Fibroblast of lung (primary cell): ENCODE measurements at regions not wholly inside any gene's neighbourhood (a gene's known extent, or its start where the extent isn't known, plus 50 kb on each side); places are given as distances from the start of the nearest gene placed in this dataset.

Experiments
- DNase-seq, 2 donors: peaks; one replicate each; pipeline versions ENCODE4 v3.0.0 to v3.0.0-alpha.2; 2010; ENCODE audit warnings: low read depth in 2 of 2
- H2AFZ ChIP-seq: 2 replicates; pipeline ENCODE4 v1.5.1; 2012; ENCODE audit warnings: low read length, control low read depth, inconsistent platforms
- H3K27ac ChIP-seq: 2 replicates; pipeline ENCODE4 v1.5.1; 2011; ENCODE audit warnings: low read length, control low read depth; ENCODE audit not compliant: insufficient read depth
- H3K27me3 ChIP-seq: 2 replicates; pipeline ENCODE4 v1.5.1; 2011; ENCODE audit warnings: mild to moderate bottlenecking, low read length; ENCODE audit not compliant: control insufficient read depth, insufficient read depth
- H3K36me3 ChIP-seq: 2 replicates; pipeline ENCODE4 v1.5.1; 2011; ENCODE audit warnings: low read length; ENCODE audit not compliant: control insufficient read depth, insufficient read depth
- H3K4me1 ChIP-seq: 2 replicates; pipeline ENCODE4 v1.5.1; 2011; ENCODE audit warnings: low read length; ENCODE audit not compliant: control insufficient read depth, insufficient read depth; ENCODE audit errors: extremely low read depth
- H3K4me2 ChIP-seq: 2 replicates; pipeline ENCODE4 v1.5.1; 2011; ENCODE audit warnings: low read length, control low read depth; ENCODE audit not compliant: insufficient read depth; ENCODE audit errors: extremely low read depth
- H3K4me3 ChIP-seq, 4 experiments: fragments of 200-600 bp in 1 of 4; sonication (generic) in 1 of 4; replicated peaks in 1 of 4; 2 replicates each; pipeline ENCODE4 v1.5.1; 2011 to 2016; ENCODE audit warnings: low read length in 4 of 4, low read depth in 3 of 4, mild to moderate bottlenecking in 3 of 4, control low read depth in 2 of 4, inconsistent platforms in 1 of 4, mixed read lengths in 1 of 4; ENCODE audit not compliant: insufficient read depth in 1 of 4; ENCODE audit errors: control extremely low read depth in 1 of 4
- H3K79me2 ChIP-seq: 2 replicates; pipeline ENCODE4 v1.5.1; 2012; ENCODE audit warnings: mild to moderate bottlenecking, low read length, inconsistent platforms; ENCODE audit not compliant: control insufficient read depth, insufficient read depth
- H3K9ac ChIP-seq: 2 replicates; pipeline ENCODE4 v1.5.1; 2011; ENCODE audit warnings: mild to moderate bottlenecking, low read length, control low read depth; ENCODE audit not compliant: insufficient read depth
- H3K9me3 ChIP-seq: 2 replicates; pipeline ENCODE4 v1.5.1; 2012; ENCODE audit warnings: low read depth, low read length; ENCODE audit not compliant: control insufficient read depth, insufficient read depth
- H4K20me1 ChIP-seq: 2 replicates; pipeline ENCODE4 v1.5.1; 2011; ENCODE audit warnings: low read length; ENCODE audit not compliant: control insufficient read depth, insufficient read depth; ENCODE audit errors: extremely low read depth
- CTCF ChIP-seq, 2 donors: IDR thresholded peaks in 1 of 2; conservative IDR thresholded peaks in 1 of 2; 1 replicate in 1 of 2; 2 replicates in 1 of 2; pipeline ENCODE4 v1.5.1; 2011 to 2012; ENCODE audit warnings: low read length in 2 of 2, control low read depth in 1 of 2, inconsistent platforms in 1 of 2, low read depth in 1 of 2, mild to moderate bottlenecking in 1 of 2
- EZH2 ChIP-seq: IDR thresholded peaks from 2 replicates; pipeline ENCODE4 v1.5.1; 2012; ENCODE audit warnings: low read length, control low read depth, mild to moderate bottlenecking; ENCODE audit errors: missing control alignments

GRCh38 chr5:2212481-2212880 is 329.8 kb upstream of the IRX4 start:
- Histone ChIP-seq H4K20me1 (no peaks in the 10 kb centered on the region), H3K9ac (no peak overlapping the region), H3K27ac (no peak overlapping the region), H3K4me1 (no peaks in the 10 kb centered on the region), H3K27me3 (no peaks in the 10 kb centered on the region), H3K36me3 (no peaks in the 10 kb centered on the region), H3K79me2 (no peaks in the 10 kb centered on the region), H3K4me3 (no peak overlapping the region), H3K4me2 (no peak overlapping the region), H3K9me3 (no peaks in the 10 kb centered on the region), H2AFZ (no peak overlapping the region)
- no peak for DNase-seq
- TF ChIP-seq EZH2 (no peak), CTCF (conservative IDR thresholded peaks at IDR 0.05 in 1 of 2, IDR thresholded peaks at IDR 0.05 in 1 of 2; ENCODE audit: low read depth in 1 of 2, low read length in 2 of 2) (no peak)

GRCh38 chr5:2208239-2208544 is 325.5 kb upstream of the IRX4 start:
- H3K36me3 ChIP-seq, result no peaks in the 10 kb centered on the region
- H3K4me3 ChIP-seq, result no peak overlapping the region
- no peaks in the 10 kb centered on the region for H3K9me3 ChIP-seq
- TF ChIP-seq EZH2, result no peak
- TF ChIP-seq CTCF (conservative IDR thresholded peaks at IDR 0.05 in 1 of 2, IDR thresholded peaks at IDR 0.05 in 1 of 2; ENCODE audit: low read depth in 1 of 2, low read length in 2 of 2), result no peak
- DNase-seq, result no peak
- no peaks in the 10 kb centered on the region for H3K79me2 ChIP-seq
- H4K20me1 ChIP-seq, result no peaks in the 10 kb centered on the region
- H3K27ac ChIP-seq, result no peak overlapping the region
- no peak overlapping the region for H2AFZ ChIP-seq
- no peaks in the 10 kb centered on the region for H3K4me1 ChIP-seq
- H3K9ac ChIP-seq, result no peak overlapping the region
- H3K27me3 ChIP-seq, result no peaks in the 10 kb centered on the region
- H3K4me2 ChIP-seq, result no peak overlapping the region

- H2AFZ ChIP-seq, result no peak overlapping the region
- no peaks in the 10 kb centered on the region for H3K36me3 ChIP-seq
- H3K4me1 ChIP-seq, result no peaks in the 10 kb centered on the region
- no peak overlapping the region for H3K4me2 ChIP-seq
- no peaks in the 10 kb centered on the region for H4K20me1 ChIP-seq
- no peaks in the 10 kb centered on the region for H3K79me2 ChIP-seq
- H3K27me3 ChIP-seq, result no peaks in the 10 kb centered on the region
- DNase-seq, result peak in 1 of 2 donors; percentile 4
- TF ChIP-seq EZH2, result no peak
- peak in 1 of 2 donors; percentile 9 for TF ChIP-seq CTCF (conservative IDR thresholded peaks at IDR 0.05 in 1 of 2, IDR thresholded peaks at IDR 0.05 in 1 of 2; ENCODE audit: low read depth in 1 of 2, low read length in 2 of 2)
- no peak overlapping the region for H3K9ac ChIP-seq
- H3K4me3 ChIP-seq, result no peak overlapping the region
- H3K27ac ChIP-seq, result no peak overlapping the region
- no peaks in the 10 kb centered on the region for H3K9me3 ChIP-seq
Observed at GRCh38 chr5:2207416-2208238, 324.9 kb upstream of the IRX4 start.
